Activated T-helper 9 cell treated with anti-CD3 and anti-CD28 coated beads, Interleukin-2, amount 50 U/mL, for 16 hours (primary cell): ENCODE measurements at regions not wholly inside any gene's neighbourhood (a gene's known extent, or its start where the extent isn't known, plus 50 kb on each side); places are given as distances from the start of the nearest gene placed in this dataset.
"Not testable (repeated sequence)": the region's sequence is repeated elsewhere in the genome, so short reads cannot be mapped to it uniquely, and the experiment has no call there.

Experiments used
- DNase-seq: peaks from one replicate; pipeline ENCODE4 v3.0.0-alpha.2; 2020; ENCODE audit warnings: low read depth

- not testable (repeated sequence) for DNase-seq
These were observed 150.2 kb upstream of the PRSS12 start for GRCh38 chr4:118502967-118503366.

- not testable (repeated sequence) for DNase-seq
These were observed 152.1 kb upstream of the PRSS12 start for GRCh38 chr4:118504927-118505326.

- not testable (repeated sequence) for DNase-seq
These were observed 152.7 kb upstream of the PRSS12 start for GRCh38 chr4:118505491-118505890.

GRCh38 chr4:118512870-118513269 is 160.1 kb upstream of the PRSS12 start:
- not testable (repeated sequence) for DNase-seq

- not testable (repeated sequence) for DNase-seq
These were observed 161.5 kb upstream of the PRSS12 start for GRCh38 chr4:118514332-118514731.

- DNase-seq = not testable (repeated sequence)
These were observed 163.3 kb upstream of the PRSS12 start for GRCh38 chr4:118516107-118516506.

GRCh38 chr4:118530107-118530506 is 155.1 kb upstream of the METTL14 start:
- not testable (repeated sequence) for DNase-seq

- DNase-seq = not testable (repeated sequence)
These were observed 153.2 kb upstream of the METTL14 start for GRCh38 chr4:118531947-118532346.

GRCh38 chr4:118535788-118536187 is 149.4 kb upstream of the METTL14 start:
- DNase-seq = not testable (repeated sequence)

- not testable (repeated sequence) for DNase-seq
These were observed 145.6 kb upstream of the METTL14 start for GRCh38 chr4:118539412-118540077.

GRCh38 chr4:118556576-118556975 is 128.6 kb upstream of the METTL14 start:
- DNase-seq = not testable (repeated sequence)

- DNase-seq = no peak
These were observed 127.8 kb upstream of the METTL14 start for GRCh38 chr4:118557298-118557851.

- DNase-seq = not testable (repeated sequence)
These were observed 127.0 kb upstream of the METTL14 start for GRCh38 chr4:118558188-118558587.

GRCh38 chr4:118561559-118561958 is 123.6 kb upstream of the METTL14 start:
- not testable (repeated sequence) for DNase-seq

GRCh38 chr4:118566003-118566513 is 119.1 kb upstream of the METTL14 start:
- DNase-seq = not testable (repeated sequence)

GRCh38 chr4:118572991-118573390 is 112.2 kb upstream of the METTL14 start:
- not testable (repeated sequence) for DNase-seq

- not testable (repeated sequence) for DNase-seq
These were observed 110.8 kb upstream of the METTL14 start for GRCh38 chr4:118574251-118574913.

GRCh38 chr4:118575057-118575456 is 110.1 kb upstream of the METTL14 start:
- not testable (repeated sequence) for DNase-seq

- DNase-seq = not testable (repeated sequence)
These were observed 109.5 kb upstream of the METTL14 start for GRCh38 chr4:118575726-118576125.

- not testable (repeated sequence) for DNase-seq
These were observed 108.4 kb upstream of the METTL14 start for GRCh38 chr4:118576709-118577219.

- no peak for DNase-seq
These were observed 100.2 kb upstream of the METTL14 start for GRCh38 chr4:118585015-118585414.

GRCh38 chr4:118586357-118586790 is 98.8 kb upstream of the METTL14 start:
- DNase-seq = no peak
